ENCODE measurements at regions not wholly inside any gene's neighbourhood (a gene's known extent, or its start where the extent isn't known, plus 50 kb on each side); places are given as distances from the start of the nearest gene placed in this dataset.

DNA sequence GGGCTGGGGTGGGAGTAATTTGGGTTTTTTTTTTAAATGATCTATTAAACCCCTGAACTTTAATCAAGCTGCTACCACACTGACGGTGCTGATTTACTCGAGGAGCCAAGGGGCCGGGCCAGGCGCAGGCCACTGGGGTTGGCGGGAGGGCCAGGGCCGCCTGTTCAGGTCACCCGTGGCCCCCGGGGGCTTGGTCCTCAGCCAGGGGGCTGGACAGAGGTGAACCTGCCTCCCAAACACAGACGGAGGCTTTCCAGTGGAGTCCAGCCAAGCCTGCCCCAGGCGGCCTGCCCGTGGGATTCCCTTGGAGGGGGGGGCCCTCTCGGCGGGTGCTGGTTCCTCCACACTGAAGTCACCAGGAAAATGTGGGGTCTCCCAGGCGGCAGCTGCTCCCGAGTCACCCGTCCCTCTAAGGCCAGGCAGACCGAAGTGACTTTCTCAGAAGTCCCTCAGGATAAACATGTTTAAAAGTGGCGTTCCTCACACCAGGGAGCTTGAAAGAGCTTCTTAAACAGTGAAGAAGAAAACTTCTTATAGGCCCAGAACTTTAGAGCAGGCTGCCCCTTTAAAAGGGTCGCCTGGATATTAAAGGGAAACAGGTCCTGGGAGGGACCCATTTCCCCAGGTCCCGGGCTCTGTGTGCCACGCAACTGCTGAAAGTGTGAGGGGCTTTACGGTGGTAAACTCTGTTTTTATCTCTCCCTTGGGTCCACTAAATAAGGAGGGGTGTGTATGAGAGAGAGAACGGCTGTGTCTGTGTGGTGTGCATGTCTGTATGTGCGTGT, 167.2 kb upstream of the GSC start:
- TF ChIP-seq SUPT20H (IDR thresholded peaks at IDR 0.05; ENCODE audit: borderline replicate concordance, control insufficient read depth, low read depth, low read length): no peak
- TF ChIP-seq POLR2A (IDR thresholded peaks at IDR 0.05; ENCODE audit: low read depth, low read length): no peak
- TF ChIP-seq, protein P1, sequence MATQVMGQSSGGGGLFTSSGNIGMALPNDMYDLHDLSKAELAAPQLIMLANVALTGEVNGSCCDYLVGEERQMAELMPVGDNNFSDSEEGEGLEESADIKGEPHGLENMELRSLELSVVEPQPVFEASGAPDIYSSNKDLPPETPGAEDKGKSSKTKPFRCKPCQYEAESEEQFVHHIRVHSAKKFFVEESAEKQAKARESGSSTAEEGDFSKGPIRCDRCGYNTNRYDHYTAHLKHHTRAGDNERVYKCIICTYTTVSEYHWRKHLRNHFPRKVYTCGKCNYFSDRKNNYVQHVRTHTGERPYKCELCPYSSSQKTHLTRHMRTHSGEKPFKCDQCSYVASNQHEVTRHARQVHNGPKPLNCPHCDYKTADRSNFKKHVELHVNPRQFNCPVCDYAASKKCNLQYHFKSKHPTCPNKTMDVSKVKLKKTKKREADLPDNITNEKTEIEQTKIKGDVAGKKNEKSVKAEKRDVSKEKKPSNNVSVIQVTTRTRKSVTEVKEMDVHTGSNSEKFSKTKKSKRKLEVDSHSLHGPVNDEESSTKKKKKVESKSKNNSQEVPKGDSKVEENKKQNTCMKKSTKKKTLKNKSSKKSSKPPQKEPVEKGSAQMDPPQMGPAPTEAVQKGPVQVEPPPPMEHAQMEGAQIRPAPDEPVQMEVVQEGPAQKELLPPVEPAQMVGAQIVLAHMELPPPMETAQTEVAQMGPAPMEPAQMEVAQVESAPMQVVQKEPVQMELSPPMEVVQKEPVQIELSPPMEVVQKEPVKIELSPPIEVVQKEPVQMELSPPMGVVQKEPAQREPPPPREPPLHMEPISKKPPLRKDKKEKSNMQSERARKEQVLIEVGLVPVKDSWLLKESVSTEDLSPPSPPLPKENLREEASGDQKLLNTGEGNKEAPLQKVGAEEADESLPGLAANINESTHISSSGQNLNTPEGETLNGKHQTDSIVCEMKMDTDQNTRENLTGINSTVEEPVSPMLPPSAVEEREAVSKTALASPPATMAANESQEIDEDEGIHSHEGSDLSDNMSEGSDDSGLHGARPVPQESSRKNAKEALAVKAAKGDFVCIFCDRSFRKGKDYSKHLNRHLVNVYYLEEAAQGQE (IDR thresholded peaks at IDR 0.05; ENCODE audit: low read depth, low read length): no peak
- no peak for TF ChIP-seq YY1 (IDR thresholded peaks at IDR 0.05; ENCODE audit: low read depth, low read length)
- no peak for TF ChIP-seq GABPA (IDR thresholded peaks at IDR 0.05; ENCODE audit: low read depth)
- TF ChIP-seq, protein P2, sequence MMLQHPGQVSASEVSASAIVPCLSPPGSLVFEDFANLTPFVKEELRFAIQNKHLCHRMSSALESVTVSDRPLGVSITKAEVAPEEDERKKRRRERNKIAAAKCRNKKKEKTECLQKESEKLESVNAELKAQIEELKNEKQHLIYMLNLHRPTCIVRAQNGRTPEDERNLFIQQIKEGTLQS (IDR thresholded peaks at IDR 0.05; ENCODE audit: borderline replicate concordance, extremely low read depth, low read depth, low read length): no peak
- no peak for TF ChIP-seq ZNF592 (IDR thresholded peaks at IDR 0.05)
- no peak for TF ChIP-seq MAX (IDR thresholded peaks at IDR 0.05; ENCODE audit: low read depth, low read length)
- TF ChIP-seq, protein P3, sequence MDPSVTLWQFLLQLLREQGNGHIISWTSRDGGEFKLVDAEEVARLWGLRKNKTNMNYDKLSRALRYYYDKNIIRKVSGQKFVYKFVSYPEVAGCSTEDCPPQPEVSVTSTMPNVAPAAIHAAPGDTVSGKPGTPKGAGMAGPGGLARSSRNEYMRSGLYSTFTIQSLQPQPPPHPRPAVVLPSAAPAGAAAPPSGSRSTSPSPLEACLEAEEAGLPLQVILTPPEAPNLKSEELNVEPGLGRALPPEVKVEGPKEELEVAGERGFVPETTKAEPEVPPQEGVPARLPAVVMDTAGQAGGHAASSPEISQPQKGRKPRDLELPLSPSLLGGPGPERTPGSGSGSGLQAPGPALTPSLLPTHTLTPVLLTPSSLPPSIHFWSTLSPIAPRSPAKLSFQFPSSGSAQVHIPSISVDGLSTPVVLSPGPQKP (IDR thresholded peaks at IDR 0.05; ENCODE audit: low read depth, low read length): no peak
- TF ChIP-seq BRCA1 (IDR thresholded peaks at IDR 0.05; ENCODE audit: low read depth, low read length): no peak
- no peak for TF ChIP-seq NRF1 (conservative IDR thresholded peaks at IDR 0.05; ENCODE audit: low read depth, low read length)
- TF ChIP-seq JUNB (IDR thresholded peaks at IDR 0.05): no peak
- no peak for TF ChIP-seq EGR1 (IDR thresholded peaks at IDR 0.05; ENCODE audit: borderline replicate concordance in 1 of 2, low read depth in 2 of 2, low read length in 2 of 2)
- TF ChIP-seq, protein P4, sequence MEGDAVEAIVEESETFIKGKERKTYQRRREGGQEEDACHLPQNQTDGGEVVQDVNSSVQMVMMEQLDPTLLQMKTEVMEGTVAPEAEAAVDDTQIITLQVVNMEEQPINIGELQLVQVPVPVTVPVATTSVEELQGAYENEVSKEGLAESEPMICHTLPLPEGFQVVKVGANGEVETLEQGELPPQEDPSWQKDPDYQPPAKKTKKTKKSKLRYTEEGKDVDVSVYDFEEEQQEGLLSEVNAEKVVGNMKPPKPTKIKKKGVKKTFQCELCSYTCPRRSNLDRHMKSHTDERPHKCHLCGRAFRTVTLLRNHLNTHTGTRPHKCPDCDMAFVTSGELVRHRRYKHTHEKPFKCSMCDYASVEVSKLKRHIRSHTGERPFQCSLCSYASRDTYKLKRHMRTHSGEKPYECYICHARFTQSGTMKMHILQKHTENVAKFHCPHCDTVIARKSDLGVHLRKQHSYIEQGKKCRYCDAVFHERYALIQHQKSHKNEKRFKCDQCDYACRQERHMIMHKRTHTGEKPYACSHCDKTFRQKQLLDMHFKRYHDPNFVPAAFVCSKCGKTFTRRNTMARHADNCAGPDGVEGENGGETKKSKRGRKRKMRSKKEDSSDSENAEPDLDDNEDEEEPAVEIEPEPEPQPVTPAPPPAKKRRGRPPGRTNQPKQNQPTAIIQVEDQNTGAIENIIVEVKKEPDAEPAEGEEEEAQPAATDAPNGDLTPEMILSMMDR (IDR thresholded peaks at IDR 0.05 in 2 of 3, conservative IDR thresholded peaks at IDR 0.05 in 1 of 3; ENCODE audit: control insufficient read depth in 2 of 3, extremely low read depth in 1 of 3, insufficient read depth in 1 of 3, low read depth in 3 of 3, low read length in 3 of 3): no peak

Data from GM12878 (cell line).